ENCODE measurements at regions not wholly inside any gene's neighbourhood (a gene's known extent, or its start where the extent isn't known, plus 50 kb on each side); places are given as distances from the start of the nearest gene placed in this dataset.

DNA sequence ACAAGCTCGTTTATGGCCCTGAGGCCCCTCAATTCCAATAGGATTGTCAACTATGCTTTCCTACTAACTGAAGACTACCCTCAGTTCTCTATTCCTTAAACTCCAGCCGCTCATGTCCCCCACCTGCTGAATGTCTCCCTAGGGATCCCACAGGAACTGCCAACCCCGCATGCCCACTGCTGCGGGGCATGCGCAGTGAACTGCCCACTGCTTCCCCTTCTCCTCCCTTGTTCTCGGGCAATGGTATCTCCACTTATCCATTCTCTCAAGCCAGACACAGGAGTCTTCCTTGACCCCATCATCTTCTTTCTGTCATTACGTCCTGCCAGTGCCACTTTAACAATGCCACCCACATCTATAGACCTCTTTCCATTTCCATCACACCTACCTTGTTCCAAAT, 90.0 kb downstream of the FGF18 start:
- H3K4me3 ChIP-seq (replicated peaks; ENCODE audit: low read depth, low read length), result no peak overlapping the region
- DNase-seq (ENCODE audit: extremely low read depth, insufficient read length), result no peak
- TF ChIP-seq, protein P1, sequence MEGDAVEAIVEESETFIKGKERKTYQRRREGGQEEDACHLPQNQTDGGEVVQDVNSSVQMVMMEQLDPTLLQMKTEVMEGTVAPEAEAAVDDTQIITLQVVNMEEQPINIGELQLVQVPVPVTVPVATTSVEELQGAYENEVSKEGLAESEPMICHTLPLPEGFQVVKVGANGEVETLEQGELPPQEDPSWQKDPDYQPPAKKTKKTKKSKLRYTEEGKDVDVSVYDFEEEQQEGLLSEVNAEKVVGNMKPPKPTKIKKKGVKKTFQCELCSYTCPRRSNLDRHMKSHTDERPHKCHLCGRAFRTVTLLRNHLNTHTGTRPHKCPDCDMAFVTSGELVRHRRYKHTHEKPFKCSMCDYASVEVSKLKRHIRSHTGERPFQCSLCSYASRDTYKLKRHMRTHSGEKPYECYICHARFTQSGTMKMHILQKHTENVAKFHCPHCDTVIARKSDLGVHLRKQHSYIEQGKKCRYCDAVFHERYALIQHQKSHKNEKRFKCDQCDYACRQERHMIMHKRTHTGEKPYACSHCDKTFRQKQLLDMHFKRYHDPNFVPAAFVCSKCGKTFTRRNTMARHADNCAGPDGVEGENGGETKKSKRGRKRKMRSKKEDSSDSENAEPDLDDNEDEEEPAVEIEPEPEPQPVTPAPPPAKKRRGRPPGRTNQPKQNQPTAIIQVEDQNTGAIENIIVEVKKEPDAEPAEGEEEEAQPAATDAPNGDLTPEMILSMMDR (IDR thresholded peaks at IDR 0.05; ENCODE audit: insufficient read depth, low read length, poor library complexity, severe bottlenecking), result no peak
- no peaks in the 10 kb centered on the region for H3K36me3 ChIP-seq (ENCODE audit: control insufficient read depth, insufficient read depth, low read length)
- H3K27me3 ChIP-seq (replicated peaks; ENCODE audit: control insufficient read depth, insufficient read depth, low read length), result no peaks in the 10 kb centered on the region; the same call in 1 of the 2 replicates

DNA sequence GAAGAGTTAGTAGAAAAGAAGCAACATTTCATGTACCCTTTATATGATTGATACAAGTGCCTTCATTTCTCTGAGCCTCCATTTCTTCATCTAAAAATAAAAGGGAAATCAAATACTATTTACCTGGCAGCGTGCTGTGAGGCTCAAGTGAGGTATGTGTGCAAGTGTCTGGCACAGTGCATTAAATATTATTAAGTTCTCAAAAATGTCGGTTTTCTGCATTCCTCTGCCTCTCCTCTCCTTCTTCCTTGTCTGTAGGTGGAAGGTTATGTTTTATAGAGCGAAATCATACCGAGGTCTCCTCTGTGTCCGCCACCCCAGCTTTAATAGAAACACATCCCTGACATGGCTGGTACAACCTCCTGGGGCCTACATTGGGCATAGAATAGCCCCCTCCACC, 93.0 kb downstream of the FGF18 start:
- Histone ChIP-seq H3K4me3 (replicated peaks; ENCODE audit: low read depth, low read length) (no peak overlapping the region), H3K27me3 (replicated peaks; ENCODE audit: control insufficient read depth, insufficient read depth, low read length) (no peaks in the 10 kb centered on the region; the same call in 1 of the 2 replicates), H3K36me3 (ENCODE audit: control insufficient read depth, insufficient read depth, low read length) (no peaks in the 10 kb centered on the region)
- no peak for DNase-seq (ENCODE audit: extremely low read depth, insufficient read length)
- TF ChIP-seq, protein P1 (IDR thresholded peaks at IDR 0.05; ENCODE audit: insufficient read depth, low read length, poor library complexity, severe bottlenecking), result no peak

DNA sequence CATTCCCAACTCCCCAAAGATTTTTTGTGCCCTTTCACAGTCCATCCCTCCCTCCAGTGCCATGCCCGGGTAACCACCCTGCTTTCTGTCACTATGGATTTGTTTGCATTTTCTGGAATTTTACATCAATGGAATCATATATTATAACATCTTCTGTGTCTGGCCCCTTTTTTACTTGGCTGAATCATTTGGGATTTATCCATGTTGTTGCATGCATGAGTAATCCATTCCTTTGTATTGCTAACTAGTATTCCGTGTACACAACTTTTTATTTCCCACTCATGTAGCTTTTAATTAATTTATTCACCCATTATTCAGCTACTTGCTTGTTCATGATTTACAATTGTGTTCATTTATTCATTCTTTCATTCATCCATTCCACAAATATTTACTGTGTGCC, 94.1 kb downstream of the FGF18 start:
- Histone ChIP-seq H3K4me3 (replicated peaks; ENCODE audit: low read depth, low read length) (no peak overlapping the region), H3K27me3 (replicated peaks; ENCODE audit: control insufficient read depth, insufficient read depth, low read length) (no peaks in the 10 kb centered on the region; the same call in 1 of the 2 replicates), H3K36me3 (ENCODE audit: control insufficient read depth, insufficient read depth, low read length) (no peaks in the 10 kb centered on the region)
- TF ChIP-seq, protein P1 (IDR thresholded peaks at IDR 0.05; ENCODE audit: insufficient read depth, low read length, poor library complexity, severe bottlenecking), result no peak
- DNase-seq (ENCODE audit: extremely low read depth, insufficient read length), result no peak

DNA sequence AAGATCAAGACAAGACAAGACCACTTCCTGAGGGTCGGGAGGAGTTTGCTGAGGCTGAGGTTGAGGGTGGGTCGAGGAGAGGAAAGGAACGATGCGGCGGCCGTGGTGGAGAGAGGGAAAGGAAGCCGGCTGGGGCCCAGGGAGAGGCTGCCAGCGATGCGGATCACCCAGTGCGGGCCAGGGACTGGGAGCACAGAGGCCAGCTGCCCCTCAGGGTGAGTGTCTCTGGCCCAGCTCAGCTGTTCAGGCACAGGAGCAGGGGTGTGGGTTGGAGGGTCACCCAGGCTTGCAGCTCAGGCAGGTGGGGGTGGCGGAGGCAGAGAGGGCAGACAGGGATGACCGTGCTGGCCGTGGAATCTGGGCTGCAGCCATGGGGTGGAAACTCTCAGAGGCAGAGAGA, 99.5 kb downstream of the FGF18 start:
- TF ChIP-seq, protein P1 (IDR thresholded peaks at IDR 0.05; ENCODE audit: insufficient read depth, low read length, poor library complexity, severe bottlenecking), result no peak
- no peaks in the 10 kb centered on the region for H3K36me3 ChIP-seq (ENCODE audit: control insufficient read depth, insufficient read depth, low read length)
- H3K4me3 ChIP-seq (replicated peaks; ENCODE audit: low read depth, low read length), result no peak overlapping the region
- H3K27me3 ChIP-seq (replicated peaks; ENCODE audit: control insufficient read depth, insufficient read depth, low read length), result no peaks in the 10 kb centered on the region; the same call in none of the 2 replicates
- DNase-seq (ENCODE audit: extremely low read depth, insufficient read length), result no peak

DNA sequence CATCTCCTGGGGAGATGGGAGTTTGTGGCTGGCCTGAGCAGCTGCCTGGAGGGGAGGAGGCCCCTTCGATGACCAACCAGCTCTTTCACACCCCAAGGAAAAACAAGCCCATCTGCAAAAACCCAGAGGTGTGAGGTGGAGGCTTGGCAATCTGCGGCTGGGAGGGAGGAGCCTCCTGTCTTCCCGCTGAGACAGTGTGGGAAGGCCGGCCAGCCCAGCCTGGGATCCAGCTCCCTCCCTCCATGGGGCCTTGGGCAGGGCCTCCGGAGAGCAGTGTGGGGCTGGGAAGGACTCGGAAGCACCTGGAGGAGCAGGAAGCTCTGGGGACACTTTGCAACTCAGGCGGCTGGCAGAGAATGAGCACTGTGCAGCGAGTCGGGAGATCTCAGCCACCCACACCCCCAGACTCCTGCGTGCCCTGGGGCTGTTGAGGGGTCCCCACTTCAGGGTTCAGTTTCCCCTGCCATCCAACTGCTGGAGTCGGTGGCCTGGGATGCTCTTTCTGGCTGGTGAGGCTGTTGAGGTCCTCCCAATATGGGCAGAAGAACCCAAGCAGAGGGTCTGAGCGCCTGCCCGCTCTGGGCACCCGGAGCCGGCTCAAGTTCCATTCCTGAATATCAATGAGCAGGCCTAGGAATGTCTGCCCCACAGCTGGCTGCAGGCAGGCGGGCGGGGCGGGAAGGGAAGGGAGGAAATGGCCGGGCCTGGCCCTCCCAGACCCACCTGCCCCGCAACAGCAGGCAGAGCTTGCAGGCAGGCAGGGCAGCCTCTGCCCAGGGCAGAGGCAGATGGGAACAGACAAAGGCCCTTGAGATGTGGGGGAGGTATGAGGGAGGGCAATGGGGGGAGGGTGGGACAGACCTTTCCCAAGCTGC, 101.1 kb downstream of the FGF18 start:
- no peak for DNase-seq (ENCODE audit: extremely low read depth, insufficient read length)
- TF ChIP-seq, protein P1 (IDR thresholded peaks at IDR 0.05; ENCODE audit: insufficient read depth, low read length, poor library complexity, severe bottlenecking), result no peak
- Histone ChIP-seq H3K4me3 (replicated peaks; ENCODE audit: low read depth, low read length) (no peak overlapping the region), H3K36me3 (ENCODE audit: control insufficient read depth, insufficient read depth, low read length) (no peaks in the 10 kb centered on the region), H3K27me3 (replicated peaks; ENCODE audit: control insufficient read depth, insufficient read depth, low read length) (no peaks in the 10 kb centered on the region; the same call in none of the 2 replicates)

All from GM06990 (cell line).